DMS 273 (cell line): ENCODE measurements at regions not wholly inside any gene's neighbourhood (a gene's known extent, or its start where the extent isn't known, plus 50 kb on each side); places are given as distances from the start of the nearest gene placed in this dataset.
"Not testable (repeated sequence)": the region's sequence is repeated elsewhere in the genome, so short reads cannot be mapped to it uniquely, and the experiment has no call there.

Experiments used
- DNase-seq: peaks from one replicate; lab custom pipeline; 2025; ENCODE audit not compliant: unreplicated experiment; lab: John Stamatoyannopoulos, UW

DNA sequence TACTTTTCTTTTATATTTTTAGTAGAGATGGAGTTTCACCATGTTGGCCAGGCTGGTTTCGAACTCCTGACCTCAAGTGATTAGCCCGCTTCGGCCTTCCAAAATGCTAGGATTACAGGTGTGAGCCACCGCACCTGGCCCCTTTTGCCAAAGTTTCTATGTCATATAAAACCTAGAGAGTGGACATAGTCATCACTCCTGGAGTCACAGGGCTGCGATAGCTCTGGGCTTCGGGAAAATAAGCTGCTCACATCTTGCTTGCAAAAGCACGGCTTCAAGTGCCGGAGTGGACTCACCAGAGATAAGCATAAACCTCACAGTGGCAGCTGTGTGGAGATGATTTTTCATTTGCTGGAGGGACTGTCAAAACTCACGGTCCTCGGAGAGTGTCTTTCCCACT, 171.2 kb downstream of the TEX29 start:
- no peak for DNase-seq

GRCh38 chr13:111492341-111492950, 172.0 kb downstream of the TEX29 start:
- no peak for DNase-seq

DNA sequence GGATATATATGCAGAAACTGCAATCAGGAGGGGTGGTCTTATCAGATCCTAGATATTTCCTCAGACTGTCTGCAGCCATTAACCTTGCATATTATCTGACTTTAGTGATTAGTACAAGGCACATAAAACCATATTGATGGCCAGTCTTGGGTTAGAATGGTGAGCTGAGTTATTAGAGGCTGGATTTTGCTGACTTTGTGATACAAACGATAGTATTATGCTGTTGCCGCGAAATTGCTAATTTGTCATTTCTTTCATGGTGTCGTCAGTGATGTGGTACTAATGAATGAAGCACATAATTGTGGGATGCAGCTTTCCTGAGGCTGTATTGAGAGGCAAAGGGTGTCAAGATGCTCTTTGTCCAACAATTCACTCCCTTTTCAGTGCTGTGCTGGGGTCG, 172.5 kb downstream of the TEX29 start:
- no peak for DNase-seq

- no peak for DNase-seq
Measured at GRCh38 chr13:111493468-111493867, 173.0 kb downstream of the TEX29 start.

GRCh38 chr13:111494641-111495040, 174.2 kb downstream of the TEX29 start:
- DNase-seq, result no peak

DNA sequence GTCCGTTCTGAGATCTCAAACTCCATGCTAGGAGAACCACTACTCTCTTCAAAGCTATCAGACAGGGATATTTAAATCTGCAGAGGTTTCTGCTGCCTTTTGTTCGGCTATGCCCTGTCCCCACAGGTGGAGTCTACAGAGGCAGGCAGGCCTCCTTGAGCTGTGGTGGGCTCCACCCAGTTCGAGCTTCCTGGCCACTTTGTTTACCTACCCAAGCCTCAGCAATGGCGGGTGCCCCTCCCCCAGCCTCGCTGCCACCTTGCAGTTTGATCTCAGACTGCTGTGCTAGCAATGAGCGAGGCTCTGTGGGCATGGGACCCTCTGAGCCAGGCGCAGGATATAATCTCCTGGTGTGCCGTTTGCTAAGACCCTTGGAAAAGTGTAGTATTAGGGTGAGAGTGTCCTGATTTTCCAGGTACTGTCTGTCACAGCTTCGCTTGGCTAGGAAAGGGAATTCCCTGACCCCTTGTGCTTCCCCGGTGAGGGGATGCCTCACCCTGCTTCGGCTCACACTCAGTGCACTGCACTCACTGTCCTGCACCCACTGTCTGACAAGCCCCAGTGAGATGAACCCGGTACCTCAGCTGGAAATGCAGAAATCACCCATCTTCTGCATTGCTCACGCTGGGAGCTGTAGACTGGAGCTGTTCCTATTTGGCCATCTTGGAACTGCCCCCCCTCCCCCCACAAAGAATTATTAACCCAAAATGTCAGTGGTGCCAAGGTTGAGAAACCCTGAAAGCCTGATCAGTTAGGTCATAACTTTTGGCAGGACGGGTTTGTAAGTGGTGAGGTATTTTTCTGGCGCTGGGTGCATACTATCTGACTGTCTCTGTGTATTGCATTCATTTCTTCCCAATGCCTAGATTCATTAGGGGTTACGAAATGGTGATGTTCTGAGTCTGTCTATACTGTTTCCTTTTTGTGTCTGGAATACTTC, 181.4 kb downstream of the TEX29 start:
- not testable (repeated sequence) for DNase-seq

DNA sequence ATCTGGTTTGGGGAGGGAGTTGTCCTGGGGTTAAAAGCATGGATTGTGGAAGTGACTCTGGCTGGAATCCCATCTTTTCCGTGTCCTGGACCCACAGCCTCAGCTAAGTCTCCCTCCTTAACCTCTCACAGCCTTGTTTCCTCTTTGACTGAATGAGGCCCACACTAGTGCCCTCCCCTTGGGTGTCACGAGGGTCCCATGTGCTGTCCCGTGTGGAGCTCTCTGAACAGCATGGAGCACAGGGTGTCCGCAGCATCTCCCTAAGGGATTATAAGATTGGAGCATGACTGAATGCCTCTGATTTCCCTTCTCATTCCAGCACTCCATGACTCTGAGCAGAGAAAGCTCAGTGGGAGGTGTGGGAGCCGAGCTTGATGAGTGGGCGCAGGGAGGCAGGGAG, 182.5 kb downstream of the TEX29 start:
- DNase-seq, result no peak

- DNase-seq, result no peak
Measured at GRCh38 chr13:111503376-111503775, 182.9 kb downstream of the TEX29 start.

DNA sequence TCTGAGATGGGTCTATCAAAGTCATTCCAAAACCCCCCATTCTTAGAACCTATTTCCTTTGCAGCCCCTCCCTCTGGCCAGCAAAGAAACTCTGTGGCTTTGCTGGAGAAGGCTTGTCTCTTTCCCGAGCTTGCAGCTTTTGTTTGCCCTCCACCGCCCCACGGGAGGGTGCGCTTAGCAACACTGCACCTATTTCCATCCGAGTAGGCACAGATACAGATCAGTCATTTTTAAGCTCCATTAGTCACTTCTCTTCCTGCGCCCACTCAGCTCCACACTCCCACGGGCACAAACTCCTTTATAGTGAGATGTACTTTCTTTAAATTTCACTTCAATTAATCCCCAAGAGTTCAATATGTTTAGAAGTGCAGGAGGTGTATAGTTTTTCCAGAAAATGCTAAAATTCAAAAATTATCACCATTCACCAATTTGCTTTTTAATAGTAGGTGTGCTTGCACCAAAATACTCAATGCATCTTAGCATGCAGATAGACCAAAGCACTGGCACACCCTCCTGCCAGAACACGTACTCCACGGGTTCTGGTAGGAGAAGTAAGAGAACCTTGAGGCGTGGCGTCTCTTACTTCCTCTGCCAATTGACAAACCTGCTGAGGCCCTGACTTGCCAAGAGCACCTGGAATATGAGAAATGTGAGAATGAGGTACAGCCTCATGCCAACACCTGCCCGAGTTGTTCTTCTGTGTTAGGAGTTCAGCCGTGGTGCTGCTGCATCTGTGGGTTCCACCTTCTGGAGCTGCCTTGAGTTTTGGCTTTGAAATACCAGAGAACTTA, 183.7 kb downstream of the TEX29 start:
- no peak for DNase-seq

DNA sequence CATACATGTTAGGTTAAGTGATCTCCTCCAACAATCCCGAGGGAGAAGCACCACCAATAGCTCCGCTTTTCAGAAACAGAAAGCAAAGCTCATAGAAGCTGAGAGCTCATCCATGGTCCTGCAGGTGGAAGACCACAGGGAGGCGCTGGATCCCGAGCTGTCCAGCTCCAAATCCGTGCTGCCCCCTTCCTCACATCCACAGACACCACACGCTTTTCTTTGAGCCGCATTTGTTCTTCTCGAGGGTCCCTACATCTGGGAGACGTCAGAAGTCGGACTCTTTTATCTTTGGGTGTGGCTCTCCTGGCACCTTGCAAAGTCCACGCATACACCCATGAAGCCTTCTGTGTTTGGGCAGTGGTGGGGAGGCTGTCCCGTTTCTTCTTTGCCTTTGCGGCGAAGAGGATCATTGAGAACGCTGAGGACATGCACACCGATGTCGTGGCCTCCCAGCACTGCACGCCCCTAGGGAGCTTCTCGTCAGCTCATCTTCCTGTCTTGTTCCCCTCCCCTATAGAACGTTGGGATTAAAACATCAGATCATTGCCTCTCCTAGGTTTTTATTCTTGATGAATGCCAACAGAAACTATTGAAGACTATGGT, 184.8 kb downstream of the TEX29 start:
- peak; percentile 38 for DNase-seq

- DNase-seq, result no peak
Measured at GRCh38 chr13:111506125-111506524, 185.7 kb downstream of the TEX29 start.

DNA sequence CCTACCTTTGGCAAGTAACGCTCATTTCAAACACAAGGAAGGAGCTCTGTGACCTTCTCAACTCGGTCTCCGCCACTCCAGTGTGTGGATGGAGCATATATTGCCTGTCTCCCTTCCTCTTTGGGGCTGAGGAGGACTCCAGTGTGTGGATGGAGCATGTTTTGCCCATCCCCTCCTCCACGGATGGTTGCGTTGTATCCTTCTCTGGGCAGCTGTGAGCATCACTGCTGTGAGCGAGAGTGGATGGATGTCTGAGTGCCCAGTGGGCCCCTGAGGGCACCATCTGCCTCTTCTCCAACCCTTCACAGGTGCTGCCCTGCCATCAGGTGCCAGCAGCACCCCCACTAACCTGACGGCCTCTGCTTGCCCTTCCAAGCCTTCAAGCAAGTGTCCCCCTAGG, 186.2 kb downstream of the TEX29 start:
- DNase-seq, result no peak

GRCh38 chr13:111508164-111508870, 187.9 kb downstream of the TEX29 start:
- DNase-seq, result no peak

GRCh38 chr13:111508902-111509509, 188.6 kb downstream of the TEX29 start:
- DNase-seq, result peak; percentile 11

DNA sequence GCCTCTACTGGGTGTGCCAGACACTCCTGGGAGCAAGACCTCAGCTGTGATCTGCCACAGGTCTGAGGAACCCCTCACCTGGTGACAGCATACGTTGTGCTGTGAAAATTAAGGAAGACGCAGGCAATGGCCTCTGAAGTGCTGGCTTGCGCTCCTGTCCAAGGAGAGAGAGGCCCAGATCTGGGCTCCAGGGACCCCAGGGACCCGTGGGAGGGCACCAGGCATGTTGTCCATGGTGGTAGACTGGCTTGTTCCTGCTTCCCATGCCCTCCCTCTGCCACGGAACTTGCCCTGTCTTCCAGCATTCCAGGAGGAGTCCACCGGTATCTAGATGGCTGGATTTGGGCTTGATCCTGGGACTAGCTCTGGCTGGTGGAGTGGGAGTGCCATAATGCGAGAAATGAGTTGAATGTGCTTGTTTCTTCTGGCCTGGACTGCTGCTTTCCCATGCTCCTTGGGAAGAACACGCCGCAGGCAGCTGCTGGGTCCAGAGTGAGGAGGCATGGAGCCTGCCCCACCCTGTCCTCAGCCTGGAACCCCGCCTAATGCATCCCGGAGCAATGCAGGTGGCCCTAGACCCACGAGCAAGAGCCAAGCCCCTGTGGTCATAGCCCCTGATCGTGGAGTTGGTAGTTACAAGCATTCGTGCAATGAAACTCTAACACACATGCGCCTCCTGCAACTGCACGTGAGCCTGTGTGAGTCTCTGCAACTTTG, 190.2 kb downstream of the TEX29 start:
- no peak for DNase-seq

DNA sequence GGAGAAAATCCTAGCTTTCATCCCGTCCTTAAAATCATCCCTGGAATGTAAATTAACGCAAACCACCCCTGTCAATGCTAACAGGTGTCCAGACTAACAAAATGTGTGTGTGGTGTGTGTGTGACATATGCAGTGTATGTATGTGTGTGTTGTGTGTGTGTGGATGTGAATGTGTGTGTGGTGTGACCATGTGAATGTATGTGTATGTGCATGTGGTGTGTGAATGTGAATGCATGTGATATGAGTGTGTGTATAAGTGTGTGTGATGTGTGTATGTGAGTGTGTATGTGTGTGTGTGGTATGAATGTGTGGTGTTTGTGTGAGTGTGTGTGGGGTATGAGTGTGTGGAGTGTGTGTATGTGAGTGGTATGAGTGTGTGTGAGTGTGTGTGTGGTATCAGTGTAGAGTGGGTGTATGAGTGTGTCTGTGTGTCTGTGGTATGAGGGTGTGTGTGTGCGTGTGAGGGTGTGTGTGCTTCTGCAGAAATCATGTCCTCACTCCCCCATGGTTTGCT, 190.8 kb downstream of the TEX29 start:
- no peak for DNase-seq

DNA sequence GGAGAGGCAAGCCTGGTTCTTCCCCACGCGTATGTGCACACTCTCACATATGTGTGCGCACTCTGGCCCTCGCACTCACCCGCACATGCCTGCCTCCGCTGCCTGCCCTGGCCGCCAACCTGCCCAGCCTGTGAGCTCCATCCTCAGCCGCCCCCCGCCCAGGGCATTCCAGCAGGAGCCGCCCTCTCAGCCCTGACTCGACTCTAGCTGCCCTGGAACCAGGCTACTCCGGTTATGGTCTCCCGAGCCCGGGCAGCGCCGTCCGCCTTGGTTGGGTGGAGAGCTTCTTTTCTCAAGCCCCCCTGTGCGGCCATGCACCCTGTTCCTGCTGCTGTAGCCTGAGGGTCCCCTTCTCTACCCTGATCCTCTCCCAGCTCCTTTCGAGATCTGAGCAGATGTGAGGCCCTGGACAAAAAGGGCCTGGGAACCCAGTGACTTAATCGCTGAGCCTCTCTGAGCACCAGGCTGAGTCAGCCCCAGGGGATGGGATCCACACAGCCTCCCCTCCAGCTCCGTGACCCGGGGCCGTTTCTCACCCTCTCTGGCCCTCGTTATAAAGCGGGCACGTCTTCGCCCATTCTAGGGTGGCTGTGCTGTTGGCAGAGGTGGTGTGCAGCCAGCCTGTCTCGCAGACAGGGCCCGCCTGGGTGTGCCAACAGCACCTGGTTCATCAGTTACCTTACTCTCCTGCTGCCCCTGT, 191.5 kb downstream of the TEX29 start:
- no peak for DNase-seq

DNA sequence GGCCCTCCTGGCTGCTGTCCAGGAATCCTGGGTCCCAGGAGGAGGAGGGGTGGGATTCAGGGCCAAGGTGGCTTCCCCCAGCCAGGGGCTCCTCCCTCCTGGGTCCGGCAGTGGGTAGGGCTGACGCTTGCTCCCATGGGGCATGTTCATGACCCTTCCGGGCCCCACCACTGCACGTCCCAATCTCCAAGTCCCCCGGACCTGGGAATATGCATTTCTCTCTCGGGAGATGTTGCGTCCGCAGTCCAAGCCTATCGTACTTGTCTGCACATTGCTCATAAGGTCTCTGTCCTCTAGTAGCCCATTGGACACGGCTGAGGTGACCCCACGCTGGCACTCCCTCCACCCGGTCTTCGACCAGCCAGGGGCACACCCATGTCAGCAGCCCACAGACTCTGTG, 192.3 kb downstream of the TEX29 start:
- no peak for DNase-seq
